GM21381 (cell line): ENCODE measurements at regions not wholly inside any gene's neighbourhood (a gene's known extent, or its start where the extent isn't known, plus 50 kb on each side); places are given as distances from the start of the nearest gene placed in this dataset.

Experiments
- ATAC-seq: cut with Tn5 transposase; IDR thresholded peaks from one replicate; pipeline ENCODE4 v1.9.1; 2021; ENCODE audit warnings: mild to moderate bottlenecking, moderate library complexity; ENCODE audit not compliant: unreplicated experiment

- ATAC-seq = no peak
These were observed 151.2 kb upstream of the DIO3 start for GRCh38 chr14:101410126-101410525.

- no peak for ATAC-seq
These were observed 150.1 kb upstream of the DIO3 start for GRCh38 chr14:101411151-101411550.

- no peak for ATAC-seq
These were observed 149.5 kb upstream of the DIO3 start for GRCh38 chr14:101411779-101412178.

DNA sequence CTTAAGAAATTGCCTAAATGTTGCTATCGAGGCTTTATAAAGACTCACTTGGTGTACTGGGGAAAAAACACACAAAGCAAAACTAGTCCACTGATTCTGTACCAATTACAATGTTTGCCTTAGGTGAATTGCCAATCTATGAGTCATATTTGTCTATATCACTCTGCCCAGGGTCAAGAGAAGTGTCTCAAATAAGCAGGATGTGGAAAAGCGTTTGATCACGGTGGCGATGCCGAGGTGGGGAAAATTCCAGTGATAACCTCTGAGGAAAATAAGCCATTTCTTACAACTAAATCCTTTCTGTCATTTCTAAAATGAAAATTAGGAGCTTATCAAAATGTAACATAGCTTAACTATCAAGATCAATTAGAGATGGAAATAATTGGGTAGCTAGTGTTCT, 148.6 kb upstream of the DIO3 start:
- no peak for ATAC-seq

- no peak for ATAC-seq
These were observed 143.9 kb upstream of the DIO3 start for GRCh38 chr14:101417434-101417833.

DNA sequence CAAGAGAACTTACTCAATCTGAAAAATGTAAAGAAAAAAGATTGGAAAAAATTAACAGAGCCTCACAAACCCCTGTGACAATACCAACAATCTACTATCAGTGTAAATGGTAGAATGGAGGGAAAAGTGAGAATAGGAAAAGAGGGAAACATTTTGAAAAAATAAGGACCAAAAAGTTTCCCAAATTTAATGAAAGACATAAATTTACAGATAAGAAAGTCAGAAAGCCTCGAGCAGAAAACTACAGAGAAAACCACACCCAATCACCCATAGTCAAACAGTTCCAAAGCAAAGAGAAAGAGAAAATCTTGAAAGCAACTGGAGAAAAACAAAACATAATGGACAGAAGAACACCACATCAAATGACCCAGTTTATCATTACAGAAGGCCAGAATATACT, 142.7 kb upstream of the DIO3 start:
- no peak for ATAC-seq

GRCh38 chr14:101426466-101426865, 134.8 kb upstream of the DIO3 start:
- ATAC-seq = no peak

DNA sequence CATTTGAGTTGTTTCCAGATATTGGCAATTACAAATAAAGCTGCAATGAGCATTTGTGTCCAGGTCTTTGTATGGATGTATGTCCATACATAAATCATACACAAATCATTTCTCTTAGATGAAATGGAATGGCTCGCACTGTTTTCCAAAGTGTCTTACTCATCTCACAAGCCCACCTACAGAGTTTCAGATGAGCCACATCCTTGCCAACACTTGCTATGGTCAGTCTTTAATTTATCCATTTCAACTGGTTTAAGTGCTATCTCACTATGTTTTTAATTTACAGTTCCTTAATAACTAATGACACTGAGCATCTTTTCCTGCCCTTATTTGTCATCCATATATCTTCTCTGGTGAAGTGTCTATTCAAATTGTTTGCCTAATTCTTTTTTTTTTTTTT, 132.9 kb upstream of the DIO3 start:
- ATAC-seq = no peak

GRCh38 chr14:101435546-101435945, 125.7 kb upstream of the DIO3 start:
- ATAC-seq = no peak

GRCh38 chr14:101439023-101439422, 122.3 kb upstream of the DIO3 start:
- ATAC-seq = no peak

- ATAC-seq = no peak
These were observed 120.8 kb upstream of the DIO3 start for GRCh38 chr14:101440496-101440895.

DNA sequence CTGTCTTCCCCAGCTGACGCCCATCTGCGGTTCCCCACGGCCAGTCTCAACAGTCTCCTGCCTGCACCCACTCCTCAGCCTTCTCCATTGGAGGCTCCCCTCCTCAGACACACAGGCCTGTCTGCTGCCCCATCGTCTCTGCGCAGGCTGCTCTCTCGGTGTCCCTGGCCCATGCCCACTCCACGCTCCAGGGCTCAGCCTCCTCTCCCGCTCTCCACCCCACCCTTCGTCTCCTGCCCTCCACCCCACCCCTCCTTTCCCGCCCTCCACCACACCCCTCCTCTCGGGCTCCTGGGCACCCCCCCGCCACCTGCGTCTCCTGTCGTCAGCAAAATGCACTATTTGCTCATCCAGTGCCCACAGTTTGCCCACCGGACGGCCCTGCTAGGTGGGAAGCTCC, 119.6 kb upstream of the DIO3 start:
- ATAC-seq = no peak

DNA sequence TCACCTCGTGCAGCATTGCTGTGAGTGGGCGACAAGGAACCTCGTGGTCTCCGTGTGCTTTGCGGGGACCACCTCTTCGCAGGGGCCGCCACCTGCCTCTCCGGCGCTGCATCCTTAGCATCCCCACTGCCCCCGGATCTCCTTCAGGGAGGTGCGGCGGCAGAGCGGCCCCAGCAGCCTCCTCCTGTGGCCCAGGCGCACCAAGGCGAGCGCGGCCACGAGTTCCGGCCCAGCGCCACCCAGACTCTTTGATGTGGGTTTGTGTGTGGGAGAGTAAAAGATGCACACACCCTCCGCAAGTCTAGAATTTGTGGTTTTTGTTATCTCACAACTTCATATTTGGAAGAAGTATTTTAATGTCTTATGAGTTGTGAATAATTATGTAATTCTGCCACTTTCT, 118.8 kb upstream of the DIO3 start:
- ATAC-seq = no peak

- ATAC-seq = no peak
These were observed 117.2 kb upstream of the DIO3 start for GRCh38 chr14:101444116-101444515.

GRCh38 chr14:101445278-101445677, 116.0 kb upstream of the DIO3 start:
- ATAC-seq = no peak

GRCh38 chr14:101446387-101446969, 114.8 kb upstream of the DIO3 start:
- no peak for ATAC-seq

- ATAC-seq = no peak
These were observed 112.2 kb upstream of the DIO3 start for GRCh38 chr14:101449114-101449513.

GRCh38 chr14:101451166-101451565, 110.1 kb upstream of the DIO3 start:
- ATAC-seq = no peak

DNA sequence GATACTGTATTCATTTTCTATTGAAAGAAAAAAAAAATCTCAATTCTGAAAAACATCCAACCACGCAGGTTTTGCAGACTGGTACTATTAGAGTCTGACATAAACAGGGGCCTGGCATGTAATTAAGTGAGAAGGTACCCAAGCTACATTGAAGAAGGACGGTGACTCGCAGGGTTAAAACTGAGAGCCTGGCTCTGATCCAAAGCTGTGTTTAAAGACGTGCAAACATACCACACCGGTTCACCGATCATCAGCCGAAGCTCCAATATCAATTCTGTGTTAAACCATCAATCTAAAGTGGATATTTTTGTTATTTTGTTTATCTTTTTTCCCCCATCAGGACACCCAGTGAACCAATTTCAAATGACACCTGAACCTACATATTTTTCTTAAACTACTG, 108.1 kb upstream of the DIO3 start:
- no peak for ATAC-seq

DNA sequence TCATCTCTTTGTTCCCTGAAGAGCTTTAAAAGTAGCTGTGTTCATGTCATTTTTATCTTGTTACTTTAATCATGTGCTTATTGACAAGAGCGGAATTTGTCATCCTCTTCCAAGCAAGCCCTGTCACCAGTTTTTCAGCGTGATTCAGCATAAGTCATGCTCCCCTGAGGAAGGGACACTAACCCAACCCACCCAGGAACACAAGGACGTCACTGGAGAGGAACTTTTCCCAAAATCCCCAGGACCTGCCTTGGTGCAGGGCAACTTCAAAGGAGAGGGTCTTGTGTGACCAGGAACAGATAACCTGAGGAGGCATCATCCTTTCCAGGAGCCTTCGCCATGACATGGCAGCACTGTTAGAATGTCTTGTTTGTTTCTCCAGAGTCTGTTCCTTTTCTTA, 107.1 kb upstream of the DIO3 start:
- no peak for ATAC-seq

GRCh38 chr14:101456246-101457175, 104.8 kb upstream of the DIO3 start:
- ATAC-seq = no peak

DNA sequence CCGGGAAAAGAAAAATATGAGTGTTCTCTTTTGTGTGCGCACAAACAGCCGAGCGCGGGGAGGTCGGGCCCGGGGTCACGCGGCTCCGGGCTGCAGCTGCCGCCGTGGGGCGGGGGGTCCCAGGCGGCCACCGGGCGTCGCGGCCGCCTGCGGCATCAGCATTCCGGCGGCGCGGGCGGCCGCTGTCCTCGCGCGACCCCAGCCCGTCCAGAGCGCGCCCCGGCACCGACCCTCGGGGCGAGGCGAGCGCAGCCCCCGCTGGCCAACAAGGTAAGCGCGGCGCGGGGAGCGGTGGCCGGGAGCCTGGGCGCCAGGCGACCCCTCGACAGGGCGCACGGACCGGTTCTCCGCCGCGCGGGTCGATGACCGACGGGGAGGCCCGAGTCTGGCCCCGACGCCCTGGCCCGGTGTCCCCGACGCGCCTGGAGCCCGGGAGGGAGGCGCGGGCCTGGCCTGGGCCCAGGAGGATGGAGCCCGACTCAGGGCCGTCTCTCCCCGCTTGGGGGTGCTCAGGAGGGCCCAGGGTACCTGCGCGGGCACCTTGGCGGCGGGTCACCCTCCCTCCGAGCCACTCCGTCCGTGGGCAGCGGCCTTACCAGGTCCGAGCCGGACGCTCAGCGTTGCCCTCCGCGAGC, 103.9 kb upstream of the DIO3 start:
- ATAC-seq = no peak
